HG03575 (cell line): ENCODE measurements at regions not wholly inside any gene's neighbourhood (a gene's known extent, or its start where the extent isn't known, plus 50 kb on each side); places are given as distances from the start of the nearest gene placed in this dataset.
"Not testable (repeated sequence)": the region's sequence is repeated elsewhere in the genome, so short reads cannot be mapped to it uniquely, and the experiment has no call there.

Experiments used
- ATAC-seq: cut with Tn5 transposase; IDR thresholded peaks from one replicate; pipeline ENCODE4 v1.9.1; 2021; ENCODE audit not compliant: unreplicated experiment, insufficient number of reproducible peaks, low FRiP score; ENCODE audit errors: extremely low read depth

GRCh38 chr6:26720663-26721218 is 61.2 kb upstream of the ZNF322 start:
- ATAC-seq, result not testable (repeated sequence)

GRCh38 chr6:26730019-26730766 is 70.6 kb upstream of the ZNF322 start:
- not testable (repeated sequence) for ATAC-seq

- not testable (repeated sequence) for ATAC-seq
Measured at GRCh38 chr6:26734776-26735472, 75.4 kb upstream of the ZNF322 start.

GRCh38 chr6:26739811-26740210 is 80.3 kb upstream of the ZNF322 start:
- ATAC-seq, result no peak

GRCh38 chr6:26743157-26743821 is 83.7 kb upstream of the ZNF322 start:
- ATAC-seq, result no peak

- no peak for ATAC-seq
Measured at GRCh38 chr6:26743941-26744699, 84.6 kb upstream of the ZNF322 start.

GRCh38 chr6:26744837-26745282 is 85.3 kb upstream of the ZNF322 start:
- ATAC-seq, result not testable (repeated sequence)

GRCh38 chr6:26745964-26746363 is 86.4 kb upstream of the ZNF322 start:
- not testable (repeated sequence) for ATAC-seq

GRCh38 chr6:26749126-26749758 is 89.7 kb upstream of the ZNF322 start:
- not testable (repeated sequence) for ATAC-seq

- ATAC-seq, result not testable (repeated sequence)
Measured at GRCh38 chr6:26749759-26750126, 90.2 kb upstream of the ZNF322 start.

- no peak for ATAC-seq
Measured at GRCh38 chr6:26754212-26754611, 94.7 kb upstream of the ZNF322 start.

GRCh38 chr6:26754801-26755200 is 95.3 kb upstream of the ZNF322 start:
- ATAC-seq, result not testable (repeated sequence)

GRCh38 chr6:26756067-26756805 is 96.7 kb upstream of the ZNF322 start:
- ATAC-seq, result not testable (repeated sequence)

GRCh38 chr6:26766203-26766902 is 106.8 kb upstream of the ZNF322 start:
- ATAC-seq, result not testable (repeated sequence)

GRCh38 chr6:26770941-26771666 is 111.6 kb upstream of the ZNF322 start:
- ATAC-seq, result not testable (repeated sequence)

- not testable (repeated sequence) for ATAC-seq
Measured at GRCh38 chr6:26773414-26773813, 113.9 kb upstream of the ZNF322 start.

- ATAC-seq, result not testable (repeated sequence)
Measured at GRCh38 chr6:26780563-26780962, 121.0 kb upstream of the ZNF322 start.
